ENCODE measurements at regions not wholly inside any gene's neighbourhood (a gene's known extent, or its start where the extent isn't known, plus 50 kb on each side); places are given as distances from the start of the nearest gene placed in this dataset.

GRCh38 chrX:109871121-109871888 lies 131.6 kb upstream of the TMEM164 start:
- TF ChIP-seq, protein P1, sequence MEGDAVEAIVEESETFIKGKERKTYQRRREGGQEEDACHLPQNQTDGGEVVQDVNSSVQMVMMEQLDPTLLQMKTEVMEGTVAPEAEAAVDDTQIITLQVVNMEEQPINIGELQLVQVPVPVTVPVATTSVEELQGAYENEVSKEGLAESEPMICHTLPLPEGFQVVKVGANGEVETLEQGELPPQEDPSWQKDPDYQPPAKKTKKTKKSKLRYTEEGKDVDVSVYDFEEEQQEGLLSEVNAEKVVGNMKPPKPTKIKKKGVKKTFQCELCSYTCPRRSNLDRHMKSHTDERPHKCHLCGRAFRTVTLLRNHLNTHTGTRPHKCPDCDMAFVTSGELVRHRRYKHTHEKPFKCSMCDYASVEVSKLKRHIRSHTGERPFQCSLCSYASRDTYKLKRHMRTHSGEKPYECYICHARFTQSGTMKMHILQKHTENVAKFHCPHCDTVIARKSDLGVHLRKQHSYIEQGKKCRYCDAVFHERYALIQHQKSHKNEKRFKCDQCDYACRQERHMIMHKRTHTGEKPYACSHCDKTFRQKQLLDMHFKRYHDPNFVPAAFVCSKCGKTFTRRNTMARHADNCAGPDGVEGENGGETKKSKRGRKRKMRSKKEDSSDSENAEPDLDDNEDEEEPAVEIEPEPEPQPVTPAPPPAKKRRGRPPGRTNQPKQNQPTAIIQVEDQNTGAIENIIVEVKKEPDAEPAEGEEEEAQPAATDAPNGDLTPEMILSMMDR (IDR thresholded peaks at IDR 0.05), result no peak
- TF ChIP-seq POLR2AphosphoS5 (IDR thresholded peaks at IDR 0.05), result no peak
- no peak for TF ChIP-seq POLR2A (IDR thresholded peaks at IDR 0.05)
